Transverse colon (tissue), 4 donors: ENCODE measurements at regions not wholly inside any gene's neighbourhood (a gene's known extent, or its start where the extent isn't known, plus 50 kb on each side); places are given as distances from the start of the nearest gene placed in this dataset.

Source experiments
- DNase-seq: peaks from one replicate; pipeline ENCODE4 v3.0.0-alpha.2; 2019
- H3K27ac ChIP-seq, 4 donors: fragments of 200-600 bp; sonication (generic); 2 replicates each; pipeline ENCODE4 v1.5.1; 2016 to 2018; ENCODE audit warnings: inconsistent platforms in 4 of 4
- H3K27me3 ChIP-seq: fragments of 200-600 bp; sonication (generic); 2 replicates; pipeline ENCODE4 v1.5.1; 2017; ENCODE audit warnings: inconsistent platforms
- H3K36me3 ChIP-seq, 4 donors: fragments of 200-600 bp; sonication (generic); 2 replicates each; pipeline ENCODE4 v1.5.1; 2017 to 2019; ENCODE audit warnings: inconsistent platforms in 4 of 4
- H3K4me1 ChIP-seq, 4 donors: fragments of 200-600 bp; sonication (generic); 2 replicates each; pipeline ENCODE4 v1.5.1; 2017 to 2020; ENCODE audit warnings: inconsistent platforms in 4 of 4
- H3K4me3 ChIP-seq, 4 donors: fragments of 200-600 bp; sonication (generic); 1 replicate in 1 of 4; 2 replicates in 3 of 4; pipeline versions ENCODE4 v1.5.1 to v1.6.1; 2017 to 2019; ENCODE audit warnings: inconsistent platforms in 4 of 4
- H3K9me3 ChIP-seq, 2 donors: fragments of 200-600 bp; sonication (generic); 2 replicates each; pipeline ENCODE4 v1.5.1; 2017 to 2019; ENCODE audit warnings: inconsistent platforms in 2 of 2
- EP300 ChIP-seq: sonication (generic); formaldehyde crosslinking; IDR thresholded peaks from one replicate; pipeline ENCODE4 v1.6.1; 2017; ENCODE audit warnings: antibody characterized with exemption, low read depth
- POLR2A ChIP-seq: fragments of 450-650 bp; IDR thresholded peaks from one replicate; pipeline ENCODE4 v1.6.1; 2016; ENCODE audit warnings: antibody characterized with exemption, mild to moderate bottlenecking, moderate library complexity
- POLR2AphosphoS5 ChIP-seq, 3 donors: sonication (generic); formaldehyde crosslinking; IDR thresholded peaks; one replicate each; pipeline ENCODE4 v1.6.1; 2016; ENCODE audit warnings: antibody characterized with exemption in 3 of 3
- WGBS, 2 donors: methylation state at CpG; one replicate each; pipeline ENCODE4 v1.1.5; 2018; ENCODE audit warnings: low coverage in 1 of 2; 5-methylcytosine and 5-hydroxymethylcytosine counted together
- in situ Hi-C, 4 donors: fragments of 200-750 bp; cut with MboI; loops; one replicate each; pipeline versions ENCODE4 v1.15.0 to v1.15.1; 2017; ENCODE audit warnings: low sequenced_read_pairs in 3 of 4, low pct_ligation_motif_present in 1 of 4, low pct_unique_long_range_greater_than_20kb in 1 of 4
- intact Hi-C: fragments of 100-400 bp; cut with DNase I; formaldehyde crosslinking; loops from one replicate; pipeline ENCODE4 v1.15.1; 2023; ENCODE audit warnings: low total_unique reads
- TF ChIP-seq, protein P1 (sequence below), 5 experiments: fragments of 200-600 bp in 3 of 5; fragments of 450-650 bp in 2 of 5; sonication (generic) in 3 of 5; IDR thresholded peaks; 1 replicate in 2 of 5; 2 replicates in 3 of 5; pipeline ENCODE4 v1.5.1; 2016 to 2017; ENCODE audit warnings: antibody characterized with exemption in 5 of 5, inconsistent platforms in 3 of 5, mild to moderate bottlenecking in 2 of 5, moderate library complexity in 1 of 5

DNA sequence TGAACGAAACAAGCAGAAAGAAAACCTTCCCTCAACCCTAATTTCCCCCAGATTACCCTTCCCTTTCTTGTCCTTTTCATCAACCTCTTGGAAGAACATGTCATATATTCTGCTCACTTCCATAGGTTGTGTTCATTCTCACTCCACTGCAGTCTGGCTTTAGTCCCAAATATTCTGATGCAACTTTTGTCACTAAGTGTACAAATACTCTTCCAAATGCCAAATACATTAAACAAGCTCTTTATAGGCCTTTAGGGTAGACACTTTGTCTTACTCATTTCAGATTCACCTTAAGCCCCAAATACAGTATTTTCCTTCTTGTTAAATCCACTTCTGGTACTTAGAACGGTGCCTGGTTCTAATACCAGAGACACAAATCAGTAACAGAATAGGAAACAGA is 406.5 kb upstream of the CDIN1 start:
- WGBS, 2 donors: 58 to 79% methylated on average over 1 to 2 of the region's 2 CpGs

DNA sequence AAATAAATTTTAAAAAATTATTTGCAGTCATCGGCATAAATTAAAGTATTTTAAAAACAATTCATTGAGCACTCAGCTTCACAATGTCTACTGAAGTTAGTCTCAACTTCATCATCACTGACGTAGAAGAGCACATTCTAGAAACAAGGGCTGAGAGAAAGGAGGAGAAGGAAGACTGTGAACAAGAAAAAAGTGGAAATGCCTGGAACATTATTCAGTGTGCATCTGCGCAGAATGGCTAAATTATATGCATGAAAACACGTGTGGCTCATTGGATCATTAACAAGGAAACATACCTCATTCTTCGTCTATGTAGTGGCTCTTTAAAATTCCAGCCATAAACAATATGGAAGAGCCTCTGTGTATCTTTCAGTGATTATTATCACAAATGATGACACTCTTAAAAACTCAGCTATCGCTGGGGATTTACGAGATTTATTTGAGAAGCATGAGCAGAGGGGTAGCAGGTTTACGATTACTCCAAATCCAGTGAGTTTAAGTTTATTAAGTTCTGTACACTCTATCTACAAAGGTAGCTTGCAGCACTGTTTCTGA is 404.2 kb upstream of the CDIN1 start:
- TF ChIP-seq POLR2AphosphoS5 (IDR thresholded peaks at IDR 0.05): no peak
- TF ChIP-seq POLR2A: no peak
- TF ChIP-seq, protein P1, sequence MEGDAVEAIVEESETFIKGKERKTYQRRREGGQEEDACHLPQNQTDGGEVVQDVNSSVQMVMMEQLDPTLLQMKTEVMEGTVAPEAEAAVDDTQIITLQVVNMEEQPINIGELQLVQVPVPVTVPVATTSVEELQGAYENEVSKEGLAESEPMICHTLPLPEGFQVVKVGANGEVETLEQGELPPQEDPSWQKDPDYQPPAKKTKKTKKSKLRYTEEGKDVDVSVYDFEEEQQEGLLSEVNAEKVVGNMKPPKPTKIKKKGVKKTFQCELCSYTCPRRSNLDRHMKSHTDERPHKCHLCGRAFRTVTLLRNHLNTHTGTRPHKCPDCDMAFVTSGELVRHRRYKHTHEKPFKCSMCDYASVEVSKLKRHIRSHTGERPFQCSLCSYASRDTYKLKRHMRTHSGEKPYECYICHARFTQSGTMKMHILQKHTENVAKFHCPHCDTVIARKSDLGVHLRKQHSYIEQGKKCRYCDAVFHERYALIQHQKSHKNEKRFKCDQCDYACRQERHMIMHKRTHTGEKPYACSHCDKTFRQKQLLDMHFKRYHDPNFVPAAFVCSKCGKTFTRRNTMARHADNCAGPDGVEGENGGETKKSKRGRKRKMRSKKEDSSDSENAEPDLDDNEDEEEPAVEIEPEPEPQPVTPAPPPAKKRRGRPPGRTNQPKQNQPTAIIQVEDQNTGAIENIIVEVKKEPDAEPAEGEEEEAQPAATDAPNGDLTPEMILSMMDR (IDR thresholded peaks at IDR 0.05): no peak
- TF ChIP-seq EP300: no peak
- H3K9me3 ChIP-seq: no peaks in the 10 kb centered on the region
- DNase-seq: no peak
- WGBS, 2 donors: 78 to 84% methylated on average over 8 of the region's 8 CpGs
- H3K27me3 ChIP-seq: no peaks in the 10 kb centered on the region
- in situ Hi-C loops: no loop called here
- no peaks in the 10 kb centered on the region for H3K36me3 ChIP-seq
- H3K27ac ChIP-seq: no peak overlapping the region
- peaks cover 0 to 21% (median 3%) of the 10 kb centered on the region in 4 donors for H3K4me1 ChIP-seq
- H3K4me3 ChIP-seq: no peak overlapping the region
- intact Hi-C loops: no loop called here

More for the DNA sequence above, 406.5 kb upstream of the CDIN1 start:
- intact Hi-C loops: no loop called here
- H3K9me3 ChIP-seq: no peaks in the 10 kb centered on the region
- H3K27ac ChIP-seq: no peak overlapping the region
- in situ Hi-C loops: no loop called here
- TF ChIP-seq, protein P1 (IDR thresholded peaks at IDR 0.05): no peak
- no peak for TF ChIP-seq POLR2A
- no peak for TF ChIP-seq EP300
- no peak for TF ChIP-seq POLR2AphosphoS5 (IDR thresholded peaks at IDR 0.05)
- H3K4me1 ChIP-seq: peaks cover 0 to 18% (median 3%) of the 10 kb centered on the region in 4 donors
- no peak for DNase-seq
- H3K27me3 ChIP-seq: no peaks in the 10 kb centered on the region
- no peaks in the 10 kb centered on the region for H3K36me3 ChIP-seq
- H3K4me3 ChIP-seq: no peak overlapping the region

DNA sequence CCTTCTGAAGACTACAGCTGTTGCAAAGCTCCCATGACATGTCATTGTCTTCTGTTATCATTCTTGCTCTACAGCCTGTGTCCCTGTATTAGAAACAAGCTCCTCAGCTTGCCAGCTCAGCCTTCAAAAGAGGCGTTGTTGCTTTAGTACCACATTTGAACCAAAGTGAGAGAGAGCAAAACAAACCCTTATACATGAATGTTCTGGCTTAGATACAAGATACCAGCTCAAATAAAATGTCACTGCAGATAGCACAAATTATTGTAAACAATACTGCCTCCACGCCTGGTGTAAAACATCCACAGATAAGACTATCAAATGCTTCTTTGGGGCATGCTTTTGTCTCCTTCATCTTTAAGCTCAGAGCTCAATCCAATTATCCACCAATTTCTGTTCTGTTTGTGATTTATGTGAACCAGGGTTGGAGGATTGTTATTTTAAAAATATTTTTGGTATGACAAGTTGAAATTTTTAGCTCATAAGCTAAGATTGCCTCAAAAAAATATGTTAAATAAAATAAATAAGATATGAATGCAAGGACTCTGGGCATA is 403.6 kb upstream of the CDIN1 start:
- TF ChIP-seq EP300: no peak
- no peak for TF ChIP-seq POLR2AphosphoS5 (IDR thresholded peaks at IDR 0.05)
- TF ChIP-seq, protein P1 (IDR thresholded peaks at IDR 0.05): no peak
- no peak for TF ChIP-seq POLR2A
- WGBS, 2 donors: 24 to 48% methylated on average over 2 of the region's 2 CpGs

DNA sequence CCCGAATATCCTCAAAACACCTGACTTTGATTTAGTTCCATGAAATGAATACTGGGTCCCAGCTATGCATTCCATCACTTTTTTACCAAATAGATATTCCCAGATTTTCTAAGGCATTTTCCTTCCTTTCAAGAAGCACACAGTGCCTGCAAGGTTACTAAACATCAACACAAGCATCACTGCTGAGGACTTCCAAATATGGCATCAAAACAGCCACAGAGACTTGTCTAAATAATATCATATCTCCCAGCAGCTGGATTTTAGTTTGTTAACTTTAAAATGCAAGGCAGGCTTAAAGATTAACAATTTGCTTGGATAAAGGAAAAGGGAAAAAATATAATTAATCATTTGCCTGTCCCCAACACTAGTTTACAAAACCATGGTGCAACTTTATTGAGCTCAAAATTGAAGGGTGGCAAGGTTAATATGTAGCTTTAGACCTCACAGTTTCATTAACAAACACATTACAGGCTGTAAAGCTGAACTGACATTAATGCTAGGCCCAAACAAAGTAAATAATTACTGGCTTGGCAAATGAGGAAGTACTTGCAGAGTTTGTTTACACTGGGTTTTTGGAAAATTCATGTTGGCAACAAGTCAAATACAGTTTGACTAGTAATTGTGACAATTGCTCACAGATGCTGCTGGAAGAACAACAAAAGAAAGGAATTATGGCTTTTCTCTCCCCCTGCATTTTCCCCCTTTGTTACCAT is 401.7 kb upstream of the CDIN1 start:
- intact Hi-C loops: no loop called here
- H3K4me1 ChIP-seq: peaks cover 0 to 21% (median 3%) of the 10 kb centered on the region in 4 donors
- H3K27me3 ChIP-seq: no peaks in the 10 kb centered on the region
- no peak overlapping the region for H3K4me3 ChIP-seq
- H3K9me3 ChIP-seq: no peaks in the 10 kb centered on the region
- no peaks in the 10 kb centered on the region for H3K36me3 ChIP-seq
- H3K27ac ChIP-seq: peak overlapping the region in 2 of 4 donors; percentile 5 to 30
- no peak for TF ChIP-seq EP300
- TF ChIP-seq POLR2A: no peak
- no peak for TF ChIP-seq POLR2AphosphoS5 (IDR thresholded peaks at IDR 0.05)
- TF ChIP-seq, protein P1 (IDR thresholded peaks at IDR 0.05): no peak
- in situ Hi-C loops: no loop called here
- no peak for DNase-seq
- WGBS, 2 donors: 33 to 54% methylated on average over 1 of the region's 1 CpG

More for the DNA sequence above, 403.6 kb upstream of the CDIN1 start:
- no peaks in the 10 kb centered on the region for H3K27me3 ChIP-seq
- no peaks in the 10 kb centered on the region for H3K9me3 ChIP-seq
- intact Hi-C loops (no loop called here), in situ Hi-C loops (no loop called here)
- H3K4me3 ChIP-seq: no peak overlapping the region
- peaks cover 0 to 21% (median 3%) of the 10 kb centered on the region in 4 donors for H3K4me1 ChIP-seq
- no peak for DNase-seq
- no peaks in the 10 kb centered on the region for H3K36me3 ChIP-seq
- no peak overlapping the region for H3K27ac ChIP-seq
